HCT116 (cell line): ENCODE measurements at regions not wholly inside any gene's neighbourhood (a gene's known extent, or its start where the extent isn't known, plus 50 kb on each side); places are given as distances from the start of the nearest gene placed in this dataset.

Source experiments
- ATAC-seq: fragments of 200-7000 bp; cut with Tn5 transposase; 2 replicates; pipeline ENCODE4 v1.9.1; 2020; ENCODE audit warnings: mild to moderate bottlenecking, moderate library complexity
- BruUV-seq: library from RNA; stranded (reverse); fragments of 400-500 nt; replicated peaks from 2 replicates; lab custom pipeline; 2021; lab: Mats Ljungman, UMichigan
- CTCF ChIA-PET: fragments of 300-600 bp; sonication (Branson Sonifier 250); formaldehyde crosslinking; loops from one replicate; lab custom pipeline; 2021; ENCODE audit warnings: antibody characterized with exemption; lab: Charles Lee
- POLR2A ChIA-PET: fragments of 300-600, 350-600 bp; sonication (Branson Sonifier 250); formaldehyde crosslinking; loops from one replicate; lab custom pipeline; 2021; ENCODE audit warnings: antibody characterized with exemption; lab: Charles Lee
- RAD21 ChIA-PET, 2 experiments: fragments of 300-600 bp; sonication (Branson Sonifier 250); formaldehyde crosslinking; loops; one replicate each; lab custom pipeline; 2023; ENCODE audit warnings: low total read pairs in 2 of 2; ENCODE audit not compliant: uncharacterized antibody in 2 of 2, unreplicated experiment in 2 of 2, low non-redundant PET in 1 of 2; lab: Charles Lee
- DNase-seq: peaks from one replicate; pipeline ENCODE4 v3.0.0-alpha.2; 2010; ENCODE audit warnings: low read depth, low spot score
- H2AFZ ChIP-seq: fragments of 200-600 bp; shearing (Covaris generic), sonication (generic); 2 replicates; pipeline ENCODE4 v1.6.1; 2017; ENCODE audit warnings: low read depth, mixed run types, mixed read lengths, antibody characterized with exemption, low read length; ENCODE audit not compliant: poor library complexity, severe bottlenecking
- H3K27ac ChIP-seq: 2 replicates; pipeline ENCODE4 v1.5.1; 2012; ENCODE audit warnings: low read depth, low read length
- H3K27me3 ChIP-seq: fragments of 200-600 bp; sonication (generic); 2 replicates; pipeline ENCODE4 v1.6.1; 2016; ENCODE audit warnings: mixed run types, low read length, mixed read lengths; ENCODE audit not compliant: insufficient read depth
- H3K36me3 ChIP-seq, 2 experiments: fragments of 200-500 bp in 1 of 2; fragments of 200-600 bp in 1 of 2; sonication (Bioruptor generic) in 1 of 2; sonication (generic) in 1 of 2; 2 replicates each; pipeline versions ENCODE4 v1.5.1 to v1.6.1; 2014 to 2016; ENCODE audit warnings: low read length in 2 of 2, inconsistent platforms in 1 of 2, mixed read lengths in 1 of 2, mixed run types in 1 of 2; ENCODE audit not compliant: insufficient read depth in 2 of 2, control insufficient read depth in 1 of 2
- H3K4me1 ChIP-seq, 2 experiments: fragments of 200-600 bp in 1 of 2; sonication (generic) in 1 of 2; 2 replicates each; pipeline versions ENCODE4 v1.5.1 to v1.6.1; 2012 to 2017; ENCODE audit warnings: low read length in 2 of 2, inconsistent platforms in 1 of 2, mild to moderate bottlenecking in 1 of 2, mixed read lengths in 1 of 2, mixed run types in 1 of 2, moderate library complexity in 1 of 2; ENCODE audit not compliant: insufficient read depth in 2 of 2, control insufficient read depth in 1 of 2
- H3K4me2 ChIP-seq: fragments of 200-600 bp; sonication (generic); 2 replicates; pipeline ENCODE4 v1.6.1; 2017; ENCODE audit warnings: mixed run types, low read length, mixed read lengths
- H3K4me3 ChIP-seq, 2 experiments: fragments of 200-600 bp in 1 of 2; sonication (generic) in 1 of 2; replicated peaks in 1 of 2; 2 replicates each; pipeline ENCODE4 v1.5.1; 2011 to 2016; ENCODE audit warnings: low read length in 2 of 2, control low read depth in 1 of 2, low read depth in 1 of 2, mild to moderate bottlenecking in 1 of 2, mixed read lengths in 1 of 2, mixed run types in 1 of 2
- H3K79me2 ChIP-seq: fragments of 200-600 bp; sonication (generic); 2 replicates; pipeline ENCODE4 v1.6.1; 2017; ENCODE audit warnings: mild to moderate bottlenecking, mixed run types, low read length, moderate library complexity, mixed read lengths; ENCODE audit not compliant: insufficient read depth
- H3K9ac ChIP-seq: fragments of 200-600 bp; sonication (generic); 2 replicates; pipeline ENCODE4 v1.6.1; 2016; ENCODE audit warnings: low read length, mixed read lengths
- H3K9me2 ChIP-seq: fragments of 200-600 bp; sonication (generic), shearing (Covaris generic); 2 replicates; pipeline ENCODE4 v1.6.1; 2017; ENCODE audit warnings: mixed run types, mild to moderate bottlenecking, moderate library complexity; ENCODE audit not compliant: insufficient read depth
- H3K9me3 ChIP-seq, 2 experiments: fragments of 200-500 bp in 1 of 2; fragments of 200-600 bp in 1 of 2; sonication (Bioruptor generic) in 1 of 2; sonication (generic) in 1 of 2; 2 replicates each; pipeline ENCODE4 v1.6.1; 2014 to 2017; ENCODE audit warnings: low read length in 2 of 2, mixed read lengths in 2 of 2, inconsistent platforms in 1 of 2, low read depth in 1 of 2, mild to moderate bottlenecking in 1 of 2, mixed run types in 1 of 2, moderate library complexity in 1 of 2; ENCODE audit not compliant: control insufficient read depth in 1 of 2, insufficient read depth in 1 of 2
- H4K20me1 ChIP-seq: fragments of 200-600 bp; sonication (generic), shearing (Covaris generic); 2 replicates; pipeline ENCODE4 v1.6.1; 2017; ENCODE audit warnings: mixed run types, mild to moderate bottlenecking, moderate library complexity; ENCODE audit not compliant: insufficient read depth
- CBX3 ChIP-seq: IDR thresholded peaks from 2 replicates; pipeline ENCODE4 v1.6.1; 2012; ENCODE audit warnings: low read depth
- CEBPB ChIP-seq: IDR thresholded peaks from 2 replicates; pipeline ENCODE4 v1.6.1; 2012; ENCODE audit warnings: low read depth
- EGR1 ChIP-seq: IDR thresholded peaks from 2 replicates; pipeline ENCODE4 v1.6.1; 2012; ENCODE audit warnings: low read depth
- EZH2 ChIP-seq: fragments of 200-600 bp; sonication (generic); IDR thresholded peaks from 2 replicates; pipeline ENCODE4 v1.6.1; 2017; ENCODE audit warnings: antibody characterized with exemption, mixed run types
- FOSL1 ChIP-seq: IDR thresholded peaks from 2 replicates; pipeline ENCODE4 v1.6.1; 2012; ENCODE audit warnings: low read depth
- SIN3A ChIP-seq: IDR thresholded peaks from 2 replicates; pipeline ENCODE4 v1.6.1; 2012; ENCODE audit warnings: low read depth
- SRF ChIP-seq: IDR thresholded peaks from 2 replicates; pipeline ENCODE4 v1.6.1; 2012; ENCODE audit warnings: low read depth
- YY1 ChIP-seq: IDR thresholded peaks from 2 replicates; pipeline ENCODE4 v1.6.1; 2011; ENCODE audit warnings: low read length, low read depth, moderate library complexity, mild to moderate bottlenecking; ENCODE audit not compliant: insufficient replicate concordance; ENCODE audit errors: extremely low read depth
- ZFX ChIP-seq: fragments of 450-650 bp; IDR thresholded peaks from 2 replicates; pipeline ENCODE4 v1.6.1; 2017
- intact Hi-C: fragments of 100-400 bp; cut with micrococcal nuclease; formaldehyde crosslinking; loops from 2 replicates; pipeline ENCODE4 v1.10.0; 2022
- TF ChIP-seq, protein P1 (sequence below): IDR thresholded peaks from 2 replicates; pipeline ENCODE4 v1.6.1; 2012; ENCODE audit warnings: low read depth
- TF ChIP-seq, protein P2 (sequence below): IDR thresholded peaks from 2 replicates; pipeline ENCODE4 v1.6.1; 2012
- TF ChIP-seq, protein P3 (sequence below), 3 experiments: fragments of 200-600 bp in 1 of 3; sonication (generic) in 1 of 3; IDR thresholded peaks in 2 of 3; conservative IDR thresholded peaks in 1 of 3; 2 replicates each; pipeline ENCODE4 v1.5.1; 2012 to 2017; ENCODE audit warnings: low read depth in 2 of 3, low read length in 2 of 3, antibody characterized with exemption in 1 of 3, borderline replicate concordance in 1 of 3, control low read depth in 1 of 3, mild to moderate bottlenecking in 1 of 3, mixed read lengths in 1 of 3, mixed run types in 1 of 3, moderate library complexity in 1 of 3; ENCODE audit not compliant: insufficient read depth in 1 of 3

- H2AFZ ChIP-seq: no peak overlapping the region
- no peaks in the 10 kb centered on the region for H3K9me3 ChIP-seq
- no peak for DNase-seq
- TF ChIP-seq EGR1 (no peak), ZFX (no peak), CEBPB (no peak)
- TF ChIP-seq, protein P1, sequence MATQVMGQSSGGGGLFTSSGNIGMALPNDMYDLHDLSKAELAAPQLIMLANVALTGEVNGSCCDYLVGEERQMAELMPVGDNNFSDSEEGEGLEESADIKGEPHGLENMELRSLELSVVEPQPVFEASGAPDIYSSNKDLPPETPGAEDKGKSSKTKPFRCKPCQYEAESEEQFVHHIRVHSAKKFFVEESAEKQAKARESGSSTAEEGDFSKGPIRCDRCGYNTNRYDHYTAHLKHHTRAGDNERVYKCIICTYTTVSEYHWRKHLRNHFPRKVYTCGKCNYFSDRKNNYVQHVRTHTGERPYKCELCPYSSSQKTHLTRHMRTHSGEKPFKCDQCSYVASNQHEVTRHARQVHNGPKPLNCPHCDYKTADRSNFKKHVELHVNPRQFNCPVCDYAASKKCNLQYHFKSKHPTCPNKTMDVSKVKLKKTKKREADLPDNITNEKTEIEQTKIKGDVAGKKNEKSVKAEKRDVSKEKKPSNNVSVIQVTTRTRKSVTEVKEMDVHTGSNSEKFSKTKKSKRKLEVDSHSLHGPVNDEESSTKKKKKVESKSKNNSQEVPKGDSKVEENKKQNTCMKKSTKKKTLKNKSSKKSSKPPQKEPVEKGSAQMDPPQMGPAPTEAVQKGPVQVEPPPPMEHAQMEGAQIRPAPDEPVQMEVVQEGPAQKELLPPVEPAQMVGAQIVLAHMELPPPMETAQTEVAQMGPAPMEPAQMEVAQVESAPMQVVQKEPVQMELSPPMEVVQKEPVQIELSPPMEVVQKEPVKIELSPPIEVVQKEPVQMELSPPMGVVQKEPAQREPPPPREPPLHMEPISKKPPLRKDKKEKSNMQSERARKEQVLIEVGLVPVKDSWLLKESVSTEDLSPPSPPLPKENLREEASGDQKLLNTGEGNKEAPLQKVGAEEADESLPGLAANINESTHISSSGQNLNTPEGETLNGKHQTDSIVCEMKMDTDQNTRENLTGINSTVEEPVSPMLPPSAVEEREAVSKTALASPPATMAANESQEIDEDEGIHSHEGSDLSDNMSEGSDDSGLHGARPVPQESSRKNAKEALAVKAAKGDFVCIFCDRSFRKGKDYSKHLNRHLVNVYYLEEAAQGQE: no peak
- TF ChIP-seq, protein P2, sequence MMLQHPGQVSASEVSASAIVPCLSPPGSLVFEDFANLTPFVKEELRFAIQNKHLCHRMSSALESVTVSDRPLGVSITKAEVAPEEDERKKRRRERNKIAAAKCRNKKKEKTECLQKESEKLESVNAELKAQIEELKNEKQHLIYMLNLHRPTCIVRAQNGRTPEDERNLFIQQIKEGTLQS: no peak
- TF ChIP-seq, all 23 proteins: peak for 0
- no peak overlapping the region for H3K4me3 ChIP-seq
- RAD21 ChIA-PET: no interaction called here
- no peaks in the 10 kb centered on the region for H3K27me3 ChIP-seq
- H3K4me1 ChIP-seq: no peaks in the 10 kb centered on the region
- no peak overlapping the region for H3K9ac ChIP-seq
- CTCF ChIA-PET: no interaction called here
- POLR2A ChIA-PET: no interaction called here
- H3K79me2 ChIP-seq: no peaks in the 10 kb centered on the region
- H4K20me1 ChIP-seq: no peaks in the 10 kb centered on the region
- H3K27ac ChIP-seq: no peak overlapping the region
- H3K4me2 ChIP-seq: no peak overlapping the region
- intact Hi-C loops: no loop called here
- no peaks in the 10 kb centered on the region for H3K9me2 ChIP-seq
- no peak for ATAC-seq
- BruUV-seq: no TSS peak
- H3K36me3 ChIP-seq: no peaks in the 10 kb centered on the region
Measured at GRCh38 chr3:191094057-191094845, 104.8 kb upstream of the OSTN start.

DNA sequence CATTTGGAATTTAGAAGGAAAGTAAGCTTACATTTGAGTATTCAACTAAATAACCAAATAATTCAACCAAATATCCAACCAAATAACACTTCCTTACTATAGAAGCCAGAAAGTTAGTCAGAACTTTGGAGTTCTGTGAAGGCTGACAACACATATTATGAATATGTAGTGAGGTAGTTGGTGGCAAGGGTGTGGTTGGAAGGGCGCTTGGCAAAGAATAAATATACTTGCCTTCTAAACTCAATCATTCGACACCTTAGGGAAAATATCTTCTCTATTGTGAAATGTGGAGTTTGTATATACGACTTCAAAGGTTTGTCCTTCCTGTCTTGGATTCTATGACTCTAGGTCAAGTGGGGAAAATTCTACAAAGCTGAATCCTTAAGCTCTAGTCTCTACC is 111.7 kb upstream of the OSTN start:
- Histone ChIP-seq H3K27me3 (no peaks in the 10 kb centered on the region), H3K9me2 (no peaks in the 10 kb centered on the region), H3K9ac (no peak overlapping the region), H3K4me1 (no peaks in the 10 kb centered on the region), H3K9me3 (no peaks in the 10 kb centered on the region), H3K4me2 (no peak overlapping the region), H2AFZ (no peak overlapping the region), H4K20me1 (no peaks in the 10 kb centered on the region), H3K36me3 (no peaks in the 10 kb centered on the region), H3K4me3 (no peak overlapping the region), H3K27ac (no peak overlapping the region), H3K79me2 (no peaks in the 10 kb centered on the region)
- no TSS peak for BruUV-seq
- ChIA-PET CTCF (no interaction called here), POLR2A (no interaction called here), RAD21 (no interaction called here)
- ATAC-seq (no peak), DNase-seq (no peak)
- TF ChIP-seq YY1 (no peak), EZH2 (no peak), SIN3A (no peak), EGR1 (no peak), SRF (no peak), FOSL1 (no peak), CBX3 (no peak)
- TF ChIP-seq, protein P3, sequence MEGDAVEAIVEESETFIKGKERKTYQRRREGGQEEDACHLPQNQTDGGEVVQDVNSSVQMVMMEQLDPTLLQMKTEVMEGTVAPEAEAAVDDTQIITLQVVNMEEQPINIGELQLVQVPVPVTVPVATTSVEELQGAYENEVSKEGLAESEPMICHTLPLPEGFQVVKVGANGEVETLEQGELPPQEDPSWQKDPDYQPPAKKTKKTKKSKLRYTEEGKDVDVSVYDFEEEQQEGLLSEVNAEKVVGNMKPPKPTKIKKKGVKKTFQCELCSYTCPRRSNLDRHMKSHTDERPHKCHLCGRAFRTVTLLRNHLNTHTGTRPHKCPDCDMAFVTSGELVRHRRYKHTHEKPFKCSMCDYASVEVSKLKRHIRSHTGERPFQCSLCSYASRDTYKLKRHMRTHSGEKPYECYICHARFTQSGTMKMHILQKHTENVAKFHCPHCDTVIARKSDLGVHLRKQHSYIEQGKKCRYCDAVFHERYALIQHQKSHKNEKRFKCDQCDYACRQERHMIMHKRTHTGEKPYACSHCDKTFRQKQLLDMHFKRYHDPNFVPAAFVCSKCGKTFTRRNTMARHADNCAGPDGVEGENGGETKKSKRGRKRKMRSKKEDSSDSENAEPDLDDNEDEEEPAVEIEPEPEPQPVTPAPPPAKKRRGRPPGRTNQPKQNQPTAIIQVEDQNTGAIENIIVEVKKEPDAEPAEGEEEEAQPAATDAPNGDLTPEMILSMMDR (IDR thresholded peaks at IDR 0.05 in 2 of 3, conservative IDR thresholded peaks at IDR 0.05 in 1 of 3; ENCODE audit: borderline replicate concordance in 1 of 3, insufficient read depth in 1 of 3, low read depth in 2 of 3, low read length in 2 of 3): no peak
- intact Hi-C loops: no loop called here
